22Rv1 (cell line): ENCODE measurements at regions not wholly inside any gene's neighbourhood (a gene's known extent, or its start where the extent isn't known, plus 50 kb on each side); places are given as distances from the start of the nearest gene placed in this dataset.
"Not testable (repeated sequence)": the region's sequence is repeated elsewhere in the genome, so short reads cannot be mapped to it uniquely, and the experiment has no call there.

Source experiments
- H3K27ac ChIP-seq: fragments of 450-650 bp; 2 replicates; pipeline ENCODE4 v1.5.1; 2017
- ZFX ChIP-seq: fragments of 450-650 bp; IDR thresholded peaks from 2 replicates; pipeline ENCODE4 v1.6.1; 2017; ENCODE audit warnings: antibody characterized with exemption, borderline replicate concordance
- TF ChIP-seq, protein P1 (sequence below): fragments of 450-650 bp; IDR thresholded peaks from 2 replicates; pipeline ENCODE4 v1.5.1; 2017; ENCODE audit warnings: mild to moderate bottlenecking

DNA sequence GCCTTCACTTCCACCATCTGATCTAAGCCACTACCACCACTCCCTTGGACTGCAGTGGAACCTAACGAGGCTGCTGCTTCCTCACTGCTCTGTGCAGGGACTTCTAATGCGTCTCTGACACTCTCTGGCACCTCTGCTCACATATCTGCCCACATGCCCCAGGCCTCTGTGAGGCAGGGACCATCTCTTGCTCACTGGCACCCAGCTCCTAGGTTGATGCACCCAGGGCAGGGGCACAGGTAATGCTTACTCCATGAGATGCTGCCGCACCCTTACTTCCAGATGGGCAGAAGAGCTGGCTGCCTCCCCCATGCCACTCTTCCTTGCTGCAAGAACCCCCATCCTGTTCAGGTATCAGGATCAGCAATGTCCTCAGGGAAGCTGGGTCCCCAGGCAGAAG lies 294.0 kb upstream of the HS6ST1 start:
- TF ChIP-seq, protein P1, sequence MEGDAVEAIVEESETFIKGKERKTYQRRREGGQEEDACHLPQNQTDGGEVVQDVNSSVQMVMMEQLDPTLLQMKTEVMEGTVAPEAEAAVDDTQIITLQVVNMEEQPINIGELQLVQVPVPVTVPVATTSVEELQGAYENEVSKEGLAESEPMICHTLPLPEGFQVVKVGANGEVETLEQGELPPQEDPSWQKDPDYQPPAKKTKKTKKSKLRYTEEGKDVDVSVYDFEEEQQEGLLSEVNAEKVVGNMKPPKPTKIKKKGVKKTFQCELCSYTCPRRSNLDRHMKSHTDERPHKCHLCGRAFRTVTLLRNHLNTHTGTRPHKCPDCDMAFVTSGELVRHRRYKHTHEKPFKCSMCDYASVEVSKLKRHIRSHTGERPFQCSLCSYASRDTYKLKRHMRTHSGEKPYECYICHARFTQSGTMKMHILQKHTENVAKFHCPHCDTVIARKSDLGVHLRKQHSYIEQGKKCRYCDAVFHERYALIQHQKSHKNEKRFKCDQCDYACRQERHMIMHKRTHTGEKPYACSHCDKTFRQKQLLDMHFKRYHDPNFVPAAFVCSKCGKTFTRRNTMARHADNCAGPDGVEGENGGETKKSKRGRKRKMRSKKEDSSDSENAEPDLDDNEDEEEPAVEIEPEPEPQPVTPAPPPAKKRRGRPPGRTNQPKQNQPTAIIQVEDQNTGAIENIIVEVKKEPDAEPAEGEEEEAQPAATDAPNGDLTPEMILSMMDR = no peak
- no peak overlapping the region for H3K27ac ChIP-seq

DNA sequence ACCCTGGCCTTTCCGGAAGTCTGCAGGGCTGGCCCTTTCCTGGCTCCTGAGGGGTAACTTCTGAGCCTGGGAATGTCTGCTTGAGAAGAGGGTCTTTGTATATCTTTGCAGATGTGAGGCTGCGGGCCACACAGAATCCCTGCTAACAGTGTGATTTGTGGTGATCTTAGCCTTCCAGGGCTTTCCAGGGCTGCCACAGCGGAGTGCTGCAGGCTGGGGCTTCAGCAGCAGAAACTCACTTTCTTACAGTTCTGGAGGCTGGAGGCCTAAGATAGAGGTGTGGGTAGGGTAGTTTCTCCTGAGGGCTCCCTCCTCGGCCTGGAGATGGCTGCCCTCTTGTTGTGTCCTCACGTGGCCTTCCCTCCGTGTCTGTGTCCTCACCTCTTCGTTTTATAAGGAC lies 294.7 kb upstream of the HS6ST1 start:
- no peak overlapping the region for H3K27ac ChIP-seq
- TF ChIP-seq ZFX = no peak
- TF ChIP-seq, protein P1 = no peak

DNA sequence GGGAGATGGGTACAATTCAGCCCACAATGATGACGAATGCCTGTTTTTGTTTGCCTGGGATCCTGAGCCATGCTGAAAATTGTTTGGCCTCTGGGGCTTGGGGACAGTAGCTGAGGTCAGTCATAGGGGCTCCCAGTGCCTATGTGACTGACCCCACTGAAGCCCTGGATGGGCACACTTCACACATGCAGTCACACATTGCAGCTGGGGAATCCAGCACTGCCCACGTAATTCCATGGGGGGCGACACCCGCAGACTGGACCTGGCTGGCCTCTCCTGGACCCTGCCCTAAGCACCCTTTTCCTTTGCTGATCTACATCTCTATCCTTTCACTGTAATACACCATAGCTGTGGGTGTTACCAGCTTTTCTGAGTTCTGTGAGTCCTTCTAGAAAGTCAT lies 295.2 kb upstream of the HS6ST1 start:
- TF ChIP-seq, protein P1 = no peak
- TF ChIP-seq ZFX = no peak
- H3K27ac ChIP-seq = no peak overlapping the region

DNA sequence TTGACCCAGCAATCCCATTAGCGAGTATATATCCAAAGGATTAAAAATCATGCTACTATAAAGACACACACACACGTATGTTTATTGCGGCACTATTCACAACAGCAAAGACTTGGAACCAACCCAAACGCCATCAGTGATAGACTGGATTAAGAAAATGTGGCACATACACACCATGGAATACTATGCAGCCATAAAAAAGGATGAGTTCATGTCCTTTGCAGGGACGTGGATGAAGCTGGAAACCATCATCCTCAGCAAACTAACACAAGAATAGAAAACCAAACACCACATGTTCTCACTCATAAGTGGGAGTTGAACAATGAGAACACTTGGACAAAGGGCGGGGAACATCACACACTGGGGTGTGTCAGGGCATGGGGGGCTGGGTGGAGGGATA lies 296.2 kb upstream of the HS6ST1 start:
- not testable (repeated sequence) for H3K27ac ChIP-seq

DNA sequence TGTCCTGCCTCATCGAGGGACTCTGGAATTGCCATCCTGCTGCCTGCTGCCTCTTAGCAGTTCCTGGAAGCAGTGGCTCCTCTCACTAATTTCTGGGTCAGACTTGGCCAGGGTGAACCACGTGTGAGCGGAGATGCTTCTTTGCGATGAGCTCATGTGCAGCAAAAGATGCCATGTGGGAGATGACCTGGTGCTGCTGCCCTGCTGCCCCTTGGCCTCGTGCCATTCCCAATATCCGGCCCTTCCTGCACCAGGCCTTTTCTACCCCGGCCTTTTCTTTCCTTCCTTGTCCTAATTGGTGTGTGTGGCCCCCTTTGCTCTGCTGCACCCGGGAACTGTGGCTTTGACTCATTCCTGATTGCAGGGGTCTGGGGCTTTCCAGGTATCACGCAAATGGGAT lies 296.9 kb upstream of the HS6ST1 start:
- H3K27ac ChIP-seq = no peak overlapping the region

DNA sequence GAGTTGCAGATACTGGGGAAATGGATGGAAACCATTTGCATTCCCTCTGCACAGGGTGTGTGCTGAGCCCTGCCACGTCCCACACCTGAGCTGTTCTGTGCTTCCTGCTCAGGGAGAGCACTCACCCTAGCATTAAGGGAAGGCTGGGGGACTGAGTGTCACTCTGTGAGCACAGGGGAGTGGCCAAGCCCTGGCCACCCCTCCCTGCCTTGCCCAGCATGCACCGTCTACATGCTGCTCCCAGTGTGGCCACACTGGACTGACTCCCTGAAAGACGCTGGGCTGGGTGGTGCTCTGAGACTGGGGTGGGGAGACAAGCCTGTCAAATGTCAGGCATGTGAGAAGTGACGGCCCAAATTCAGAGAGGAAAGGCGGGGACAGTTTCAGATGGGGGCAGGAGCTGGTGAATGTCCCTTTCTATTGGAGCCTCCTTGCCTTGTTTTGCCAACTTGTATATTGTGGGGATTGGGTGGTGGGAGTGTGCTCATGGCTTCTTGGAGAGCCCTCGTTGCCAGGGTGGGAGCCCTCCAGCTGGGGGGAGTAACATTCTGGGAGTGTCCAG lies 298.4 kb upstream of the HS6ST1 start:
- no peak overlapping the region for H3K27ac ChIP-seq
- no peak for TF ChIP-seq ZFX
- TF ChIP-seq, protein P1 = no peak

More for the DNA sequence above, 296.9 kb upstream of the HS6ST1 start:
- TF ChIP-seq, protein P1 = no peak

DNA sequence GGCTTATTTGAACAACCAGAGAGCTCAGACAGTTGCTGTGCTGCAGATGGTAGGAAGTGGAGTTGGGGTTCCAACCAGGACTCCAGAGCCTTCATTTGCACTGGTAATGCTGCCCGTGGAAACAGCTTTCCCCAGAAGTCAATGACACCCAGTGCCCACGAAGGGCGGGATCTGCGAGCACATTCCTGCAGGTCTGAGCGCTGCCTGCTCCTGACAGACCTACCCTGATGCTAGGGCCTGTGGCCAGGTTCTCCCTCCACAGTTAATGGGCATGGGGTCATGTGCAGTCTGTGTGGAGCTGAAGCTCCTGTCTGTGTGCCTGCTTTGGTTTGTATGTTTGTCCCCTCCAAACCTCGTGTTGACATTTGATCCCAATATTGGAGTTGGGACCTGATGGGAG lies 299.0 kb upstream of the HS6ST1 start:
- TF ChIP-seq ZFX = no peak
- TF ChIP-seq, protein P1 = no peak
- H3K27ac ChIP-seq = no peak overlapping the region

DNA sequence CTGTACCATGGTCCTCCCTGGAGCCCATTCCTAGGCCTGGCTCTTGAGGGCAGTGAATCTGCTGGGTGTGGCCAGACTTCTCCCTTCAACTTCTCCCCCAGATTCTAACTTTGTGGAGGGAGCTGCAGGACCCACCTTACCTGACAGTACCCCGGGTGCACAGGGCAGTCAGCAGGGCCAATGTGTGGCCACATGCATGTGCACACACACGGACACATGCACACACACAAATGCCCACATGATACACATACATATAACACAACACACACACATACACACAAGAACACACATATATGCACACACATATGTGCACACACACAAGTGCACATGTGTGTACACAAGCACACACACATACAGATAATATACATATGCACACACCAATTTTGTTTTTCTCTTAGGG lies 300.0 kb upstream of the HS6ST1 start:
- TF ChIP-seq, protein P1 = no peak
- TF ChIP-seq ZFX = no peak
- H3K27ac ChIP-seq = no peak overlapping the region
